Trophoblast cell (in vitro differentiated cells and primary cell): ENCODE measurements at regions not wholly inside any gene's neighbourhood (a gene's known extent, or its start where the extent isn't known, plus 50 kb on each side); places are given as distances from the start of the nearest gene placed in this dataset.

ENCODE experiments used
- DNase-seq, 2 donors: peaks; one replicate each; pipeline ENCODE4 v3.0.0-alpha.2; 2016
- H2AFZ ChIP-seq: 2 replicates; pipeline ENCODE4 v1.6.1; 2013; ENCODE audit warnings: low read length, moderate library complexity, mild to moderate bottlenecking; ENCODE audit not compliant: insufficient read depth, poor library complexity
- H2AK5ac ChIP-seq: 2 replicates; pipeline ENCODE4 v1.6.1; 2013; ENCODE audit warnings: mild to moderate bottlenecking, low read length
- H2BK120ac ChIP-seq: 2 replicates; pipeline ENCODE4 v1.6.1; 2013; ENCODE audit warnings: low read length, mild to moderate bottlenecking, moderate library complexity; ENCODE audit not compliant: insufficient read depth, poor library complexity
- H2BK12ac ChIP-seq: 2 replicates; pipeline ENCODE4 v1.6.1; 2013; ENCODE audit warnings: mild to moderate bottlenecking, low read length, moderate library complexity
- H2BK5ac ChIP-seq: 2 replicates; pipeline ENCODE4 v1.6.1; 2013; ENCODE audit warnings: low read length, low read depth, moderate library complexity, mild to moderate bottlenecking; ENCODE audit not compliant: poor library complexity
- H3K14ac ChIP-seq: 2 replicates; pipeline ENCODE4 v1.6.1; 2013; ENCODE audit warnings: mild to moderate bottlenecking, low read length
- H3K18ac ChIP-seq: 2 replicates; pipeline ENCODE4 v1.6.1; 2013; ENCODE audit warnings: mild to moderate bottlenecking, low read length
- H3K23ac ChIP-seq: 2 replicates; pipeline ENCODE4 v1.6.1; 2013; ENCODE audit warnings: low read length
- H3K27ac ChIP-seq: 2 replicates; pipeline ENCODE4 v1.5.1; 2013; ENCODE audit warnings: low read depth, mild to moderate bottlenecking, inconsistent platforms, low read length, moderate library complexity
- H3K27me3 ChIP-seq: 2 replicates; pipeline ENCODE4 v1.6.1; 2013; ENCODE audit warnings: inconsistent platforms, mild to moderate bottlenecking, low read length, moderate library complexity; ENCODE audit not compliant: insufficient read depth
- H3K36me3 ChIP-seq, 2 experiments: 1 replicate in 1 of 2; 2 replicates in 1 of 2; pipeline ENCODE4 v1.6.1; 2013; ENCODE audit warnings: low read length in 2 of 2, mild to moderate bottlenecking in 2 of 2, moderate library complexity in 1 of 2; ENCODE audit not compliant: insufficient read depth in 2 of 2, control insufficient read depth in 1 of 2
- H3K4ac ChIP-seq: 2 replicates; pipeline ENCODE4 v1.6.1; 2013; ENCODE audit warnings: low read depth, mild to moderate bottlenecking, low read length, moderate library complexity
- H3K4me1 ChIP-seq, 2 experiments: 1 replicate in 1 of 2; 2 replicates in 1 of 2; pipeline ENCODE4 v1.6.1; 2013; ENCODE audit warnings: low read length in 2 of 2, mild to moderate bottlenecking in 2 of 2, moderate library complexity in 1 of 2; ENCODE audit not compliant: insufficient read depth in 2 of 2, control insufficient read depth in 1 of 2
- H3K4me2 ChIP-seq: 2 replicates; pipeline ENCODE4 v1.6.1; 2013; ENCODE audit warnings: inconsistent platforms, mild to moderate bottlenecking, low read length, moderate library complexity
- H3K4me3 ChIP-seq: 2 replicates; pipeline ENCODE4 v1.5.1; 2013; ENCODE audit warnings: mild to moderate bottlenecking, low read depth, low read length, inconsistent platforms
- H3K79me1 ChIP-seq: one replicate; pipeline ENCODE4 v1.6.1; 2013; ENCODE audit warnings: low read length
- H3K79me2 ChIP-seq: 2 replicates; pipeline ENCODE4 v1.6.1; 2013; ENCODE audit warnings: low read length, mild to moderate bottlenecking; ENCODE audit not compliant: control insufficient read depth, insufficient read depth, poor library complexity
- H3K9ac ChIP-seq: 2 replicates; pipeline ENCODE4 v1.6.1; 2013; ENCODE audit warnings: mild to moderate bottlenecking, low read length
- H3K9me3 ChIP-seq: 2 replicates; pipeline ENCODE4 v1.6.1; 2013; ENCODE audit warnings: low read depth, mild to moderate bottlenecking, control low read depth, inconsistent platforms, low read length; ENCODE audit not compliant: insufficient read depth
- H4K12ac ChIP-seq: 2 replicates; pipeline ENCODE4 v1.6.1; 2013; ENCODE audit warnings: low read depth, mild to moderate bottlenecking, low read length, moderate library complexity
- H4K8ac ChIP-seq: 2 replicates; pipeline ENCODE4 v1.6.1; 2013; ENCODE audit warnings: low read depth, mild to moderate bottlenecking, low read length, moderate library complexity
- H4K91ac ChIP-seq: one replicate; pipeline ENCODE4 v1.6.1; 2013; ENCODE audit warnings: low read depth, mild to moderate bottlenecking, low read length, moderate library complexity
- WGBS: extraction: QIAGEN DNeasy Blood & Tissue Kit; methylation state at CpG from one replicate; pipeline ENCODE4 v1.1.7; 2013; ENCODE audit warnings: missing lambda C conversion rate; ENCODE audit not compliant: insufficient read length, insufficient coverage; ENCODE audit errors: extremely low coverage; 5-methylcytosine and 5-hydroxymethylcytosine counted together

GRCh38 chr7:17559388-17559787 is 260.9 kb downstream of the AHR start:
- no peak overlapping the region for H2BK120ac ChIP-seq
- no CpG with 5 or more reads among the region's 1 CpG for WGBS

GRCh38 chr7:17560516-17560915 is 262.1 kb downstream of the AHR start:
- no peak overlapping the region for H4K91ac ChIP-seq
- H3K27me3 ChIP-seq: no peaks in the 10 kb centered on the region
- no peak overlapping the region for H3K18ac ChIP-seq
- H3K9me3 ChIP-seq: no peaks in the 10 kb centered on the region
- H3K36me3 ChIP-seq: no peaks in the 10 kb centered on the region
- H3K4me1 ChIP-seq: no peaks in the 10 kb centered on the region
- H2BK12ac ChIP-seq: no peak overlapping the region
- no peak overlapping the region for H3K23ac ChIP-seq
- H2BK5ac ChIP-seq: no peak overlapping the region
- DNase-seq: no peak
- no peak overlapping the region for H3K4ac ChIP-seq
- H3K14ac ChIP-seq: no peak overlapping the region
- H2BK120ac ChIP-seq: no peak overlapping the region
- no peak overlapping the region for H3K27ac ChIP-seq
- no peaks in the 10 kb centered on the region for H3K79me2 ChIP-seq
- H3K4me2 ChIP-seq: no peak overlapping the region
- no peak overlapping the region for H4K12ac ChIP-seq
- H2AFZ ChIP-seq: no peak overlapping the region
- WGBS: no CpG with 5 or more reads among the region's 4 CpGs
- H3K9ac ChIP-seq: no peak overlapping the region
- no peak overlapping the region for H4K8ac ChIP-seq
- H3K79me1 ChIP-seq: no peaks in the 10 kb centered on the region
- no peak overlapping the region for H2AK5ac ChIP-seq
- H3K4me3 ChIP-seq: no peak overlapping the region

More at GRCh38 chr7:17559388-17559787, 260.9 kb downstream of the AHR start:
- Histone ChIP-seq H3K9me3 (no peaks in the 10 kb centered on the region), H3K79me1 (no peaks in the 10 kb centered on the region), H3K4me3 (no peak overlapping the region), H2AK5ac (no peak overlapping the region), H3K4ac (no peak overlapping the region), H3K27ac (no peak overlapping the region), H3K36me3 (no peaks in the 10 kb centered on the region), H3K4me1 (no peaks in the 10 kb centered on the region), H3K18ac (no peak overlapping the region), H3K9ac (no peak overlapping the region), H3K23ac (no peak overlapping the region), H3K4me2 (no peak overlapping the region), H3K14ac (no peak overlapping the region), H4K8ac (no peak overlapping the region), H4K91ac (no peak overlapping the region), H4K12ac (no peak overlapping the region), H2BK5ac (no peak overlapping the region), H3K79me2 (no peaks in the 10 kb centered on the region), H2AFZ (no peak overlapping the region), H2BK12ac (no peak overlapping the region), H3K27me3 (no peaks in the 10 kb centered on the region)
- DNase-seq: no peak

GRCh38 chr7:17560966-17561365 is 262.5 kb downstream of the AHR start:
- Histone ChIP-seq H3K14ac (no peak overlapping the region), H2BK12ac (no peak overlapping the region), H3K27me3 (no peaks in the 10 kb centered on the region), H3K79me1 (no peaks in the 10 kb centered on the region), H2AFZ (no peak overlapping the region), H3K4me1 (no peaks in the 10 kb centered on the region), H2BK120ac (no peak overlapping the region), H2AK5ac (no peak overlapping the region), H3K18ac (no peak overlapping the region), H3K4me3 (no peak overlapping the region), H3K9ac (no peak overlapping the region), H3K79me2 (no peaks in the 10 kb centered on the region), H3K4me2 (no peak overlapping the region), H3K23ac (no peak overlapping the region), H3K9me3 (no peaks in the 10 kb centered on the region), H4K12ac (no peak overlapping the region), H3K36me3 (no peaks in the 10 kb centered on the region), H3K27ac (no peak overlapping the region), H3K4ac (no peak overlapping the region), H2BK5ac (no peak overlapping the region), H4K8ac (no peak overlapping the region), H4K91ac (no peak overlapping the region)
- no CpG with 5 or more reads among the region's 2 CpGs for WGBS
- no peak for DNase-seq

GRCh38 chr7:17564678-17565212 is 266.3 kb downstream of the AHR start:
- Histone ChIP-seq H3K27me3 (no peaks in the 10 kb centered on the region), H3K23ac (no peak overlapping the region), H3K36me3 (no peaks in the 10 kb centered on the region), H3K4ac (no peak overlapping the region), H3K4me2 (no peak overlapping the region), H2AK5ac (no peak overlapping the region), H3K9ac (no peak overlapping the region), H3K27ac (no peak overlapping the region), H4K8ac (no peak overlapping the region), H4K12ac (no peak overlapping the region), H3K79me2 (no peaks in the 10 kb centered on the region), H3K79me1 (no peaks in the 10 kb centered on the region), H4K91ac (no peak overlapping the region), H2BK5ac (no peak overlapping the region), H3K14ac (no peak overlapping the region), H3K4me3 (no peak overlapping the region), H3K18ac (no peak overlapping the region), H2AFZ (no peak overlapping the region), H2BK12ac (no peak overlapping the region), H2BK120ac (no peak overlapping the region), H3K4me1 (no peaks in the 10 kb centered on the region), H3K9me3 (no peaks in the 10 kb centered on the region)
- no peak for DNase-seq
- no CpG with 5 or more reads among the region's 3 CpGs for WGBS
